Esophagus squamous epithelium (tissue), 4 donors: ENCODE measurements at regions not wholly inside any gene's neighbourhood (a gene's known extent, or its start where the extent isn't known, plus 50 kb on each side); places are given as distances from the start of the nearest gene placed in this dataset.

Experiments
- POLR2A ChIP-seq, 4 donors: fragments of 450-650 bp; IDR thresholded peaks; one replicate each; pipeline ENCODE4 v1.6.1; 2017; ENCODE audit warnings: antibody characterized with exemption in 4 of 4, mild to moderate bottlenecking in 4 of 4, moderate library complexity in 3 of 4
- TF ChIP-seq, protein P1 (sequence below), 6 experiments: fragments of 450-650 bp in 4 of 6; fragments of 200-600 bp in 2 of 6; sonication (generic) in 2 of 6; IDR thresholded peaks; one replicate each; pipeline ENCODE4 v1.5.1; 2016 to 2019; ENCODE audit warnings: antibody characterized with exemption in 6 of 6, mild to moderate bottlenecking in 4 of 6, moderate library complexity in 4 of 6

DNA sequence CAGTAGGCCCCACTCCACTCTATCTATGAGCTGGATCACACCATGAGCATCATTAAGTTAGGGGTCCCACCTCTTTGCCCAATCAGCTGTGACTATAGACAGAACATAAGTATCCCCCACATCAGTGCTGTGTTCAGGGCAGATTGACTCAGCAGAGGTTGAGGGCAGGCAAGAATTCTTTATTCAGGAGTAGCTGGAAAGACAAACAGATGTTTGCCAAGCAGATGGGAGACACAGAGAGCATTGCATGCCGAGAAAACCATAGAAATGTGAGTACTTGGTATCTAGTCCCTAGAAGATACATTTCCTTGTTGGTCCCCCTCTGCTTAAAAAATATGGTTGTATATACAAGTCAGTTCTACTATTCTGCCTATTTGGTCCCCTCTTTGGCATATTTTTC lies 440.8 kb downstream of the RAP2B start:
- no peak for TF ChIP-seq POLR2A (IDR thresholded peaks at IDR 0.05)
- TF ChIP-seq, protein P1, sequence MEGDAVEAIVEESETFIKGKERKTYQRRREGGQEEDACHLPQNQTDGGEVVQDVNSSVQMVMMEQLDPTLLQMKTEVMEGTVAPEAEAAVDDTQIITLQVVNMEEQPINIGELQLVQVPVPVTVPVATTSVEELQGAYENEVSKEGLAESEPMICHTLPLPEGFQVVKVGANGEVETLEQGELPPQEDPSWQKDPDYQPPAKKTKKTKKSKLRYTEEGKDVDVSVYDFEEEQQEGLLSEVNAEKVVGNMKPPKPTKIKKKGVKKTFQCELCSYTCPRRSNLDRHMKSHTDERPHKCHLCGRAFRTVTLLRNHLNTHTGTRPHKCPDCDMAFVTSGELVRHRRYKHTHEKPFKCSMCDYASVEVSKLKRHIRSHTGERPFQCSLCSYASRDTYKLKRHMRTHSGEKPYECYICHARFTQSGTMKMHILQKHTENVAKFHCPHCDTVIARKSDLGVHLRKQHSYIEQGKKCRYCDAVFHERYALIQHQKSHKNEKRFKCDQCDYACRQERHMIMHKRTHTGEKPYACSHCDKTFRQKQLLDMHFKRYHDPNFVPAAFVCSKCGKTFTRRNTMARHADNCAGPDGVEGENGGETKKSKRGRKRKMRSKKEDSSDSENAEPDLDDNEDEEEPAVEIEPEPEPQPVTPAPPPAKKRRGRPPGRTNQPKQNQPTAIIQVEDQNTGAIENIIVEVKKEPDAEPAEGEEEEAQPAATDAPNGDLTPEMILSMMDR (IDR thresholded peaks at IDR 0.05), result no peak
